Skin epidermis (tissue), 12 donors: ENCODE measurements at regions not wholly inside any gene's neighbourhood (a gene's known extent, or its start where the extent isn't known, plus 50 kb on each side); places are given as distances from the start of the nearest gene placed in this dataset.
"Not testable (repeated sequence)": the region's sequence is repeated elsewhere in the genome, so short reads cannot be mapped to it uniquely, and the experiment has no call there.

Experiments used
- H3K27ac ChIP-seq, 21 experiments: fragments of 200-600 bp; sonication (generic) in 11 of 21; one replicate each; pipeline ENCODE4 v1.5.0; 2020; ENCODE audit warnings: mild to moderate bottlenecking in 3 of 21, inconsistent platforms in 2 of 21, moderate library complexity in 2 of 21
- H3K4me3 ChIP-seq, 7 experiments: fragments of 200-600 bp; sonication (generic) in 2 of 7; one replicate each; pipeline ENCODE4 v1.5.0; 2020; ENCODE audit warnings: inconsistent platforms in 2 of 7, mild to moderate bottlenecking in 2 of 7, moderate library complexity in 1 of 7

GRCh38 chr13:109272595-109273325 lies 513.6 kb downstream of the IRS2 start:
- peak overlapping the region in 1 of 21 experiments; percentile 1 for H3K27ac ChIP-seq
- H3K4me3 ChIP-seq: no peak overlapping the region

GRCh38 chr13:109271555-109272541 lies 514.5 kb downstream of the IRS2 start:
- H3K4me3 ChIP-seq: no peak overlapping the region
- peak overlapping the region in 4 of 21 experiments; percentile 1 to 55 (median 50) for H3K27ac ChIP-seq

GRCh38 chr13:109271061-109271460 lies 515.3 kb downstream of the IRS2 start:
- Histone ChIP-seq H3K27ac (peak overlapping the region in 4 of 21 experiments; percentile 27 to 55 (median 50)), H3K4me3 (no peak overlapping the region)

- not testable (repeated sequence) for H3K4me3 ChIP-seq, H3K27ac ChIP-seq
Observed at GRCh38 chr13:109269381-109269780, 517.0 kb downstream of the IRS2 start.

GRCh38 chr13:109268492-109268891 lies 517.9 kb downstream of the IRS2 start:
- not testable (repeated sequence) for H3K27ac ChIP-seq, H3K4me3 ChIP-seq

GRCh38 chr13:109267400-109267799 lies 519.0 kb downstream of the IRS2 start:
- not testable (repeated sequence) for H3K27ac ChIP-seq, H3K4me3 ChIP-seq

GRCh38 chr13:109265438-109265742 lies 521.0 kb downstream of the IRS2 start:
- H3K4me3 ChIP-seq: not testable (repeated sequence)
- H3K27ac ChIP-seq: peak overlapping the region in 2 of 21 experiments; percentile 2 to 17

- peak overlapping the region in 1 of 21 experiments; percentile 49 for H3K27ac ChIP-seq
- not testable (repeated sequence) for H3K4me3 ChIP-seq
Observed at GRCh38 chr13:109264603-109265437, 521.6 kb downstream of the IRS2 start.

- not testable (repeated sequence) for H3K4me3 ChIP-seq
- H3K27ac ChIP-seq: peak overlapping the region in 1 of 21 experiments; percentile 48
Observed at GRCh38 chr13:109257761-109258157, 528.6 kb downstream of the IRS2 start.
